T47D (cell line): ENCODE measurements at regions not wholly inside any gene's neighbourhood (a gene's known extent, or its start where the extent isn't known, plus 50 kb on each side); places are given as distances from the start of the nearest gene placed in this dataset.

Source experiments
- DNase-seq, 2 experiments: peaks; one replicate each; pipeline versions ENCODE4 v3.0.0 to v3.0.0-alpha.2; 2011 to 2012; ENCODE audit warnings: low read depth in 1 of 2, low spot score in 1 of 2
- JUND ChIP-seq: IDR thresholded peaks from 2 replicates; pipeline ENCODE4 v1.6.1; 2012; ENCODE audit warnings: low read depth
- in situ Hi-C: cut with HindIII; loops from 2 replicates; pipeline ENCODE4 v1.10.0; 2016; ENCODE audit warnings: low sequenced_read_pairs, low pct_unique_long_range_greater_than_20kb

DNA sequence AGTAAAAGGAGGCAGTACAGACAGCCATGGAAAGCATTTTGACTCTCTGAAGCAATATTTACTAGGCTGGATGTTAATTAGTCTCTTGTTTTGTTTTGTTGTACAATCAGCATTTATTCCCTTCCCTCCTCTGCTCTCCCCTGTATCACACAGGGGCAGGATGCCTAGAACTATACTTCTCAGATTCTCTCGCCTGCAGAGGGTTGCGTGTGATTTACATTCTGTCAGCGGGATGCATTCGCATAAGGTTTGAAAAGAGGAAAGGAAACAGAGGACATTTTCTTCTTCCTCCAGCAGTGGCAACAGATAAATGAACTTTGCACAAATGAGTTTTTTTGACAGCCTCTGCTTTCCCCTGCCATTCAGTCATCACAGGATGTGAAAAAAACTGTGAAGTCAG lies 188.3 kb downstream of the RSL24D1 start:
- in situ Hi-C loops: no loop called here
- no peak for DNase-seq
- TF ChIP-seq JUND: no peak

DNA sequence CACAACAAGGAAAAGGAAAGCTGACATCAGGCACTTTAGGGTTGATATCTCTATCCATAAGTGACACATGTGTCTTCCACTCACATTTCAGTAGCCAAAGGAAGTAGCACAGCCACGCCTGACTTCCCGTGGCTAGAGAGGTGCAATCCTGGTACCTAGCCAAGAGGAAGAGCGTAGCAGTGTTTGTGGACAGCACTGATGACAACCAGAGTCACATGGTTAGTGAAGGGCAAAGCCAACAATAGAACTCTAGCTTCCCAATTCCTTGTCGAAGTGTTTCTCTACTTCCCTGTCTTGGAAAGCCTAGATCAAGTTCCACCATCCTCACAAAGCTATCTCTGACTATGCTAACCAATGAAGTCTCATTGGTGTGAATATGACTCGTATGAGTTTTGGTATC lies 189.2 kb downstream of the RSL24D1 start:
- TF ChIP-seq JUND: no peak
- in situ Hi-C loops: no loop called here
- DNase-seq: no peak

DNA sequence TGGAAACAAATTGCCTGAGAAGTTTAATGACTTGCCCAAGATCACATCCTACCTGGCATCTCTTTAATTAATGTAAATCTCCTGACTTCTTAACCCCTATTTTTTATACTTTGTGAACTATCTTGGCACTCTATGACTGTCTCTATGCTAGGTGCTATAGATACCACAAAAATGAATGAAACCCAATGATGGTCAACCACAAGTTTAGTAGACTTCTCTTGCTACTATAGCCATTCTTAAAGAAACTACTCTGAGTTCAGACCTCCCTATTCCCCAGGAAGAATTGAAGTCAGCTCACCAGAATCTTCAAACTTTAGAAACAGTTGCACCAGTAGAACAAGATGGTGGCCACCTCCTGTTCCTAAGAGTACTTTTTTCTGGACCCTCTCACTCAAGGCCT lies 191.1 kb downstream of the RSL24D1 start:
- no peak for TF ChIP-seq JUND
- in situ Hi-C loops: no loop called here

DNA sequence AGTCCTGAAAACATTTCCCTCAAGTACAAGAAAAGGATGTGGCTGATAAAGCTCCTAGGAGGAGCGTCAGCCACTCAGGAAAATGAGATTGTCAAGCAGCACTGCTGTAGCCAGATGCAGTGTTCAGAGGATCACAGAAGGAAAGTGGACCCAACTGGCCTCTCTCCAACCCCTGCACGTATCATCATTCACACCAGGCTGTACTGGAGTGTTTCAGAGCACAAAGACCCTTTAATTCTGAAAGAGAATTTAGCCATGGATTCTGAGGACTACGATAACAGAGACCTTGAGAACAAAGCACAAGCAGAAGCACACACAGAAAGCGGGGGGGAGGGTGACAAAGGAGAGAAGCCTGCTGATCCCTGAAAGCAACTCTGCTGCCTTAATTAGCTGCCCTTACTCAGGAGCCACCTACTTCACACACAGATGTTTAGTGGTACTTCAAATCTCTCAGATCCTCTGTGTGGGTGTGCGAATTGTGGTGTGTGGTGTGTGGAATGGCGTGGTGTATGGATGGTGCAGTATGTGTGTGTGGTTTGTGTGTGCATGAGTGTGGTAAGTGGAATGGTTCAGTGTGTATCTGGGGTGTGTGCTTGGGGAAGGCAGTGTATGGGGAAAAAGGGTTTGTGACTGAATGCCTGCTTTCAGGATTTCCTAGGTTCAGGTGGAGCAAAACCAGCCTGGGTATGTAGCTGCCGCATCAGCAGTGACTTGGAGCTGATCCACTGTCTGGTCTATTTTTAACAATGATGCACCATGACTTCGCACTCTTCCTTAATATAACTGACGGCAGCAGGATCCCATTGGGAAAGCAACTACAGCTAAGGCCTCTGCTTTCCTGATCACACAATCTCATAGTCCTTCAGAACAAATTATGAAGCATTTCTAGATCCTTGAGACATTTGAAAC lies 192.5 kb downstream of the RSL24D1 start:
- in situ Hi-C loops: no loop called here
- no peak for DNase-seq
- TF ChIP-seq JUND: no peak

More for the DNA sequence above, 191.1 kb downstream of the RSL24D1 start:
- DNase-seq: no peak

DNA sequence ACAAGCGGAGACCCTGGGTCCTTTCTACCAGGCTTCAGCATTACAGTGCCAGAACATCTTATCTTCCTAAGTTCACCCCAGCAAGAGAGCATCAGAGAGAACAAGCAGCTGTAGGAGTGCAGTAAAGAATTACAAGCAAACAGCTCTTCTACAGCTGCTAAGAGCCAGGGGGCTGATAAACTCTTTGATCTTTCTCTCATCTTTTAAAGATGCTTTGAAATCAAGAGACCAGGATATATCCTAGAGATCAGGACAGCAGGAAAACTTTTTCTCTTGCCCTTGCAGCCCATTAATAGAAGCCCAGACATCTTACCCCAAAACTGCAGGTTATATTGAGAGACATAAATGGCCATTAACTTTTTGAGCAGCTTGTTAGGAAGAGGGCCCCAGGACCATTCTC lies 198.1 kb downstream of the RSL24D1 start:
- DNase-seq: no peak
- in situ Hi-C loops: no loop called here
- no peak for TF ChIP-seq JUND

DNA sequence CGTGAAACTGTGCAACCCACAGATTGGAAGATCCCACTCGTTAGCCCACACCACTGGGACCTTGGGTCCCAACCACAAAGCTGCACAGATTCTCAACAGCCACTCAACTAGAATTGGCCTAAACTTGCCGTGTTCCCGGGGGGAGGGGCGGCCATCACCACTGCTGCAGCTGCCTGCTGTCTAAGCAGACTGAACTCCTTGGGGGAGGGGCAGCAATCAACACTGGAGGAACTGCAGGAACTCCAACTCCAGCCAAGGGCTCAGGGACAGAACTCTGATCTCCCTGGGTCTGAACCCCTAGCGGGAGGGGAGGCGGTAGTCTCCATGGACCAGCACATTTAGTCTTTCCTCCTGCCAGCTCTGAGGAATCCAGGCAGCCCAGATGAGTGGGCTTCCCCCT lies 205.9 kb downstream of the RSL24D1 start:
- no peak for DNase-seq
- in situ Hi-C loops: no loop called here
- TF ChIP-seq JUND: no peak

DNA sequence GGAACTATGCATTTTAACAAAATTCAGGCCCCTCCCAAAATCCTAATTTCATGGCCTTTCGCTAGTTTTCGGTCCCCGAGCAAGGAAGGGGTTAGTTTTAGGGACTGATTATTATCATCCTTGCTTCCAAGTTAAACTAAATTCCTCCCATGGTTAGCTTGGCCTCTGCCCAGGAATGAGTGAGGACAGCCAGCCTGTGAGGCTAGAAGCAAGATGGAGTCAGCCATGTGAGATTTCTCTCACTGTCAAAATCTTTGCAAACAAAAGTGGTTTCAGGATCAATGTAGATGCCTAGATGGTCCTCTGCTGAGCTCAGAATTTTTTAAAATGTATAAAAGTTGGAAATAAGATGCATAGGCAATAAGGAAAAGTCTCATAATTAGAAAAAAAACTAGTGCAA lies 208.9 kb downstream of the RSL24D1 start:
- in situ Hi-C loops: no loop called here
- no peak for TF ChIP-seq JUND
- DNase-seq: no peak

DNA sequence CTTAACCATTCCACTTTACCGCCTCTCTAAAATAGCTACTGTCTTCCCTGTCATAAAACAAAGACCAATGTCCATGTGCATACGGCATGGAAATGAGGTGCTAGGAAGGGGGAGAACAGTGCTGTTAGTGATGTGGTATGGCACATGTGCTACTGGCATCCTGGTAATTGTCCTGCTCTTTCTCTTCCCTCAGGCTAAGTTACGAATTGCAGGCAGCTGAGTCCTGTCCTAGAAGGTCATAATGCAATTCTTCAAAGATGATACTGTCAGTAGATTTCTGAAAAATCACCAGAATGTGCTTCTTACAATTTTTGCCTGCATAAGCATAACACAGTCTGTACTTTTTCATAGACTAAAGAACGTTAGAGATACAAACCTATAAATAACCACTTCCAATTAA lies 216.8 kb downstream of the RSL24D1 start:
- DNase-seq: no peak
- no peak for TF ChIP-seq JUND
- in situ Hi-C loops: no loop called here

DNA sequence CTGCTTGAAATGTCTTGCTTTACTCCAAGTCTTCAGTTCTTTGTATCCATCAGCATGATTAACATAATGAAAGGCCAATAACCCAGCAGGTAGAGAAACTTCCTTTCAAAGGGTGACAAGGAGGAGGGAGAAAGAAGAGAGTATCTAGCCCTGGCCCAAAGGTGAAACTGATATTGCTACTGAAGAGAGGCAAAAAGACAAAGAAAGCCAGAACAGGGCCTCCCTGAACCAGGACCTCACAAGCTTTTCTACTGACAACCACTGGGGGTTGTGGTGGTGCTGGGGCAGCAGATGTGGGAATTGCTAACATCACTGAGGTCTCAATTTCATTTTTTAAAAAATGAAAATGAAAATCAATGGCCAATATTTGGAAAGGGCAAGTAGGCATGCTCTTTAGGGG lies 234.1 kb downstream of the RSL24D1 start:
- TF ChIP-seq JUND: no peak
- in situ Hi-C loops: no loop called here
- DNase-seq: no peak

DNA sequence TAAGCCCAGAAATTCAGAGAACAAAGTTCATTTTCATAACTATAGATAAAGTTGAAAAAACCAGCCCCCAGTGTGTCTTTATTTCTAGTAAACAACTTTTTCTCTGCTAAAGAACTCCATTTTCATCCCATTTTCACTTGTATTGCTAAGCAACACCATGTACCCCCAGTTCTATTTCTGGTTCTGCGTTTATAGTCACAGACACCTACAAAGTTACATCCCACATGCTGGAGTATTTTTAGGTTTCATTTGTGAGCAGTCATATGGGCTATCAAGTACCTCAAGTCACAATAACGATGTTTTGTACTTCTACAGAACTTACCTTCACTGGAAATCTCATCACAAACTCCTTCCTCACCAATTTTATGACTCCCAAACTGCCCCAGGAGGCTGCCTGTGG lies 236.5 kb downstream of the RSL24D1 start:
- DNase-seq: no peak
- in situ Hi-C loops: no loop called here
- no peak for TF ChIP-seq JUND

DNA sequence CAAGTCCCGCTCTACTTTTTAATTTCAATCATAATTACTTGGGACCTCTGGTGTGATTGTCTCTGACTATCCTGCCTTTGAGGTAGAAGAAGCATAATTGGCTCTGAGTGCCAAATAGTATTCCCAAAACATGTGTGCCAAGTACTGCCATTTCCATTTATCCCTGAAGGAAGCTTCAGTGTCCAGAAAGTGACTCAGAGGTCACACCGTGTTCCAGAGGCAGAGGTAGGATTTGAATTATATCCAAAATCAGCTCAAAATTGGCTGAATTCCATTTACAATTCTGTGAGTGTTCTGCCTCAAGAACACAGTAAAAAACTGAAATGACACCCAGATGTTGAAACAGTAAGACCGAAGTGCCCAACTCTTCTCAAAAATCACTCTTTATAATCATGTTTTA lies 255.3 kb downstream of the RSL24D1 start:
- no peak for DNase-seq
- TF ChIP-seq JUND: no peak
- in situ Hi-C loops: no loop called here

DNA sequence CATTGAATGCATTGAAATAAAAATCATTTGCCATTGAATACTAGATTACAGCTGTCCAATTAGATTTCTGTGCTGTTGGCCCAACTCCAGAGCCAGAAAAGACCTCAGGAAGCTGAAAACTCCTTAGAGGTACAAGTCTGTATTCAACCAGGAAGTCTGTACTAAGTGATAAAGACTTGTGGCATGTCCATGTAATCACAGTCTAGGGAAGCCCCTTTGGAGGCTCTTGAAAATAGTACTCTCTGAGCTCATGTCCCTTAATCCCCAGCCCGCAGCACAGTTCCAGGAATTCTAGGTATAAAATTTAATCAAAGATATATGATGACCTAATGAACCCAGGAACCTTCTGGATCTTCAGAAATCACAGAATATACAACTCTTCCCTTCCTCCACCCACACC lies 279.4 kb downstream of the RSL24D1 start:
- no peak for DNase-seq
- in situ Hi-C loops: no loop called here
- no peak for TF ChIP-seq JUND

DNA sequence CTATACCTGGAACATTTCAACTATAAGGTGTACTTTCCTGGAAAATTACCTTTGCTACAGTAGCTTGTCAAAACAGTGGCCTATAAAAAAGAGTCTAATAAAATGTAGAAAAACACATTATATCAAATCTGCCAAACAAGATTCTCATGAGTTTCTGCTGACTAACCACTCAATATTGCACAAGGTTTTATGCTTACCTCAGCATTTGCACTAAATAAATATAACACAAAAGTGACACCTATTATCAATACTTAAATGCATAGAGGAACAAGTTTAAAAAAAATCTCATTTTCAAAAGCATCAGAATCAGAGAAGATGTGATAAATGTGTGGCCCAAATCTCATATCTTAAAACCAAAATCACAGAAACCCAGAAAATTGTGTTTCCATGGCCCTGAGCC lies 281.4 kb downstream of the RSL24D1 start:
- DNase-seq: no peak
- in situ Hi-C loops: no loop called here
- TF ChIP-seq JUND: no peak

DNA sequence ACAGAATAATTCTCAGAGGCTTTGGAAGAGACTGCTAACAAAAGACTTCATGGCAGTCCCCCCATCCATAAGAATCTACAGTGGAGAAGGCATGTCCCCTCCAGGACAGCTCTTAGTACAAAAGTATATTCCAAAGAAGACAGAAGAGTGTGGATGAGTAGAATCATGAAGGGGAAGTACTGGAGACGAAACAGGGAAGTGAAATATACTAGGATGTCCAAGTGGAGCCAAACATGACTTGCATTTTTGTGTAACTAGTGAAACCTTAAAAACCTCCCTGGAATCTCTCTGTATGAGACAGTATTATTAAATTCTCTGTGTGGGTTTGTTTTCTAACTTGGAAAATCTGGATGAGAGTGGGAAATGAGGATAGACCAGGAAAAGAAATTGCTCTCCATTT lies 312.4 kb downstream of the RSL24D1 start:
- in situ Hi-C loops: no loop called here
- no peak for DNase-seq
- TF ChIP-seq JUND: no peak
